HepG2 (cell line): ENCODE measurements at regions not wholly inside any gene's neighbourhood (a gene's known extent, or its start where the extent isn't known, plus 50 kb on each side); places are given as distances from the start of the nearest gene placed in this dataset.

ENCODE experiments used
- EZH2 ChIP-seq: conservative IDR thresholded peaks from 2 replicates; pipeline ENCODE4 v1.6.1; 2012; ENCODE audit warnings: mild to moderate bottlenecking, low read depth, low read length, moderate library complexity
- ZNF343 ChIP-seq: sonication (generic); formaldehyde crosslinking; IDR thresholded peaks from 2 replicates; pipeline ENCODE4 v1.4.0; 2020; ENCODE audit warnings: mild to moderate bottlenecking, missing genetic modification reagents

- TF ChIP-seq EZH2 (no peak), ZNF343 (CRISPR knock-in tag) (no peak)
Observed at GRCh38 chrY:21178281-21178680, 332.9 kb upstream of the RBMY1B start.
